GM23248 (cell line): ENCODE measurements at regions not wholly inside any gene's neighbourhood (a gene's known extent, or its start where the extent isn't known, plus 50 kb on each side); places are given as distances from the start of the nearest gene placed in this dataset.

ENCODE experiments used
- DNase-seq: peaks from one replicate; pipeline ENCODE4 v3.0.0-alpha.2; 2015
- H2AFZ ChIP-seq: fragments of 200-600 bp; sonication (generic); 2 replicates; pipeline ENCODE4 v1.6.1; 2016; ENCODE audit warnings: antibody characterized with exemption
- H3F3A ChIP-seq: fragments of 200-600 bp; sonication (generic); 2 replicates; pipeline ENCODE4 v1.6.1; 2016; ENCODE audit warnings: mild to moderate bottlenecking, antibody characterized with exemption, mixed run types; ENCODE audit not compliant: insufficient read depth
- H3K27ac ChIP-seq: fragments of 200-600 bp; sonication (generic); 2 replicates; pipeline ENCODE4 v1.5.1; 2016; ENCODE audit warnings: mild to moderate bottlenecking
- H3K27me3 ChIP-seq: fragments of 200-600 bp; sonication (generic); replicated peaks from 2 replicates; pipeline ENCODE4 v1.6.1; 2016; ENCODE audit warnings: mild to moderate bottlenecking; ENCODE audit not compliant: insufficient read depth
- H3K36me3 ChIP-seq: fragments of 200-600 bp; sonication (generic); 2 replicates; pipeline ENCODE4 v1.6.1; 2016; ENCODE audit warnings: low read depth, mild to moderate bottlenecking
- H3K4me1 ChIP-seq: fragments of 200-600 bp; sonication (generic); 2 replicates; pipeline ENCODE4 v1.6.1; 2016; ENCODE audit warnings: mild to moderate bottlenecking; ENCODE audit not compliant: insufficient read depth
- H3K4me2 ChIP-seq: fragments of 200-600 bp; sonication (generic); one replicate; pipeline ENCODE4 v1.6.1; 2016; ENCODE audit warnings: mild to moderate bottlenecking; ENCODE audit not compliant: unreplicated experiment
- H3K4me3 ChIP-seq: fragments of 200-600 bp; sonication (generic); 2 replicates; pipeline ENCODE4 v1.5.1; 2016; ENCODE audit warnings: mild to moderate bottlenecking
- H3K79me2 ChIP-seq: fragments of 200-600 bp; sonication (generic); 2 replicates; pipeline ENCODE4 v1.6.1; 2016; ENCODE audit warnings: mild to moderate bottlenecking; ENCODE audit not compliant: insufficient read depth
- H3K9ac ChIP-seq: fragments of 200-600 bp; sonication (generic); 2 replicates; pipeline ENCODE4 v1.6.1; 2016; ENCODE audit warnings: mild to moderate bottlenecking
- H3K9me2 ChIP-seq: fragments of 200-600 bp; sonication (generic); 2 replicates; pipeline ENCODE4 v1.6.1; 2016; ENCODE audit warnings: mixed run types, mild to moderate bottlenecking, moderate library complexity; ENCODE audit not compliant: insufficient read depth
- H3K9me3 ChIP-seq: fragments of 200-600 bp; sonication (generic); one replicate; pipeline ENCODE4 v1.6.1; 2017; ENCODE audit warnings: low read depth
- H4K20me1 ChIP-seq: fragments of 200-600 bp; sonication (generic); 2 replicates; pipeline ENCODE4 v1.6.0; 2016; ENCODE audit not compliant: insufficient read depth
- EZH2 ChIP-seq: fragments of 200-600 bp; sonication (generic); IDR thresholded peaks from 2 replicates; pipeline ENCODE4 v1.6.1; 2018; ENCODE audit warnings: antibody characterized with exemption, mild to moderate bottlenecking; ENCODE audit not compliant: insufficient read depth, poor library complexity, severe bottlenecking
- EZH2phosphoT487 ChIP-seq: fragments of 200-600 bp; sonication (generic); IDR thresholded peaks from 2 replicates; pipeline ENCODE4 v1.6.1; 2018; ENCODE audit warnings: antibody characterized with exemption, moderate library complexity, mild to moderate bottlenecking, low read depth; ENCODE audit not compliant: insufficient read depth
- WGBS, 2 experiments: methylation state at CpG; one replicate each; pipeline ENCODE4 v1.1.6; 2015 to 2017; ENCODE audit warnings: low lambda C conversion rate in 2 of 2, low coverage in 1 of 2; ENCODE audit errors: missing lambda C conversion rate in 2 of 2; 5-methylcytosine and 5-hydroxymethylcytosine counted together
- in situ Hi-C: fragments of 300-500 bp; cut with MboI; formaldehyde crosslinking; loops from 2 replicates; pipeline ENCODE4 v1.15.0; 2020

GRCh38 chr3:29004885-29005599 is 275.8 kb upstream of the RBMS3 start:
- Histone ChIP-seq H3K4me2 (no peak overlapping the region), H3F3A (no peaks in the 10 kb centered on the region), H3K9ac (no peak overlapping the region), H3K4me3 (no peak overlapping the region), H3K9me3 (no peaks in the 10 kb centered on the region), H3K27ac (no peak overlapping the region), H2AFZ (no peak overlapping the region), H3K79me2 (no peaks in the 10 kb centered on the region), H4K20me1 (no peaks in the 10 kb centered on the region), H3K27me3 (no peaks in the 10 kb centered on the region), H3K4me1 (no peaks in the 10 kb centered on the region), H3K9me2 (no peaks in the 10 kb centered on the region), H3K36me3 (no peaks in the 10 kb centered on the region)
- DNase-seq, result no peak
- in situ Hi-C loops, result no loop called here
- 92 to 93% methylated on average over 4 of the region's 4 CpGs for WGBS, 2 experiments
- no peak for TF ChIP-seq EZH2phosphoT487
- TF ChIP-seq EZH2, result no peak

- Histone ChIP-seq H2AFZ (no peak overlapping the region), H3K4me2 (no peak overlapping the region), H3K36me3 (no peaks in the 10 kb centered on the region), H4K20me1 (no peaks in the 10 kb centered on the region), H3K9ac (no peak overlapping the region), H3K4me3 (no peak overlapping the region), H3K9me2 (no peaks in the 10 kb centered on the region), H3K9me3 (no peaks in the 10 kb centered on the region), H3K79me2 (no peaks in the 10 kb centered on the region), H3K4me1 (no peaks in the 10 kb centered on the region), H3K27me3 (no peaks in the 10 kb centered on the region), H3F3A (no peaks in the 10 kb centered on the region), H3K27ac (no peak overlapping the region)
- DNase-seq, result no peak
- TF ChIP-seq EZH2phosphoT487 (no peak), EZH2 (no peak)
- in situ Hi-C loops, result no loop called here
These were observed 275.0 kb upstream of the RBMS3 start for GRCh38 chr3:29005862-29006261.

GRCh38 chr3:29011441-29011840 is 269.4 kb upstream of the RBMS3 start:
- H3F3A ChIP-seq, result no peaks in the 10 kb centered on the region
- H3K4me2 ChIP-seq, result no peak overlapping the region
- in situ Hi-C loops, result no loop called here
- no peak for TF ChIP-seq EZH2
- no peak for TF ChIP-seq EZH2phosphoT487
- no peak for DNase-seq
- H2AFZ ChIP-seq, result no peak overlapping the region
- H3K4me3 ChIP-seq, result no peak overlapping the region
- H3K4me1 ChIP-seq, result no peaks in the 10 kb centered on the region
- H3K9me3 ChIP-seq, result no peaks in the 10 kb centered on the region
- H3K27me3 ChIP-seq, result no peaks in the 10 kb centered on the region
- no peaks in the 10 kb centered on the region for H3K9me2 ChIP-seq
- no peaks in the 10 kb centered on the region for H4K20me1 ChIP-seq
- no peaks in the 10 kb centered on the region for H3K79me2 ChIP-seq
- 54 to 61% methylated on average over 2 of the region's 2 CpGs for WGBS, 2 experiments
- no peaks in the 10 kb centered on the region for H3K36me3 ChIP-seq
- H3K9ac ChIP-seq, result no peak overlapping the region
- no peak overlapping the region for H3K27ac ChIP-seq

- WGBS, 2 experiments, result 95% methylated on average over 3 of the region's 3 CpGs
These were observed 268.9 kb upstream of the RBMS3 start for GRCh38 chr3:29011966-29012365.

More at GRCh38 chr3:29011966-29012365, 268.9 kb upstream of the RBMS3 start:
- Histone ChIP-seq H3K36me3 (no peaks in the 10 kb centered on the region), H3K4me3 (no peak overlapping the region), H3K4me1 (no peaks in the 10 kb centered on the region), H3K9me2 (no peaks in the 10 kb centered on the region), H3F3A (no peaks in the 10 kb centered on the region), H3K79me2 (no peaks in the 10 kb centered on the region), H3K27me3 (no peaks in the 10 kb centered on the region), H3K27ac (no peak overlapping the region), H3K4me2 (no peak overlapping the region), H3K9ac (no peak overlapping the region), H4K20me1 (no peaks in the 10 kb centered on the region), H2AFZ (no peak overlapping the region), H3K9me3 (no peaks in the 10 kb centered on the region)
- TF ChIP-seq EZH2phosphoT487, result no peak
- no peak for TF ChIP-seq EZH2
- no peak for DNase-seq
- in situ Hi-C loops, result no loop called here
